Endothelial cell (in vitro differentiated cells): ENCODE measurements at regions not wholly inside any gene's neighbourhood (a gene's known extent, or its start where the extent isn't known, plus 50 kb on each side); places are given as distances from the start of the nearest gene placed in this dataset.

Experiments used
- DNase-seq: peaks from one replicate; pipeline ENCODE4 v3.0.0; 2021; ENCODE audit warnings: low spot score
- H3K27ac Mint-ChIP-seq: one replicate; pipeline ENCODE4 v1.8.0; 2021; ENCODE audit warnings: mixed read lengths, inconsistent platforms; ENCODE audit not compliant: unreplicated experiment
- H3K27me3 Mint-ChIP-seq: one replicate; pipeline ENCODE4 v1.8.0; 2021; ENCODE audit warnings: mild to moderate bottlenecking, moderate library complexity, mixed read lengths, inconsistent platforms; ENCODE audit not compliant: unreplicated experiment
- H3K36me3 Mint-ChIP-seq: one replicate; pipeline ENCODE4 v1.8.0; 2021; ENCODE audit warnings: mild to moderate bottlenecking, low read depth, mixed read lengths, inconsistent platforms; ENCODE audit not compliant: unreplicated experiment
- H3K4me1 Mint-ChIP-seq: one replicate; pipeline ENCODE4 v1.8.0; 2021; ENCODE audit warnings: mild to moderate bottlenecking, mixed read lengths, inconsistent platforms; ENCODE audit not compliant: unreplicated experiment
- H3K4me3 Mint-ChIP-seq: one replicate; pipeline ENCODE4 v1.8.0; 2021; ENCODE audit warnings: mild to moderate bottlenecking, mixed read lengths, inconsistent platforms; ENCODE audit not compliant: unreplicated experiment
- H3K9me3 Mint-ChIP-seq: one replicate; pipeline ENCODE4 v1.8.0; 2021; ENCODE audit warnings: mixed read lengths, inconsistent platforms; ENCODE audit not compliant: unreplicated experiment
- TF ChIP-seq, protein P1 (sequence below): fragments of 200-600 bp; sonication (generic); IDR thresholded peaks from one replicate; pipeline ENCODE4 v1.5.0; 2021; ENCODE audit warnings: antibody characterized with exemption; ENCODE audit not compliant: unreplicated experiment

- Mint-ChIP-seq H3K4me1 (no peaks in the 10 kb centered on the region), H3K27ac (no peak overlapping the region), H3K36me3 (peaks cover 9% of the 10 kb centered on the region), H3K9me3 (no peaks in the 10 kb centered on the region), H3K4me3 (no peak overlapping the region), H3K27me3 (no peaks in the 10 kb centered on the region)
- DNase-seq, result no peak
- TF ChIP-seq, protein P1, sequence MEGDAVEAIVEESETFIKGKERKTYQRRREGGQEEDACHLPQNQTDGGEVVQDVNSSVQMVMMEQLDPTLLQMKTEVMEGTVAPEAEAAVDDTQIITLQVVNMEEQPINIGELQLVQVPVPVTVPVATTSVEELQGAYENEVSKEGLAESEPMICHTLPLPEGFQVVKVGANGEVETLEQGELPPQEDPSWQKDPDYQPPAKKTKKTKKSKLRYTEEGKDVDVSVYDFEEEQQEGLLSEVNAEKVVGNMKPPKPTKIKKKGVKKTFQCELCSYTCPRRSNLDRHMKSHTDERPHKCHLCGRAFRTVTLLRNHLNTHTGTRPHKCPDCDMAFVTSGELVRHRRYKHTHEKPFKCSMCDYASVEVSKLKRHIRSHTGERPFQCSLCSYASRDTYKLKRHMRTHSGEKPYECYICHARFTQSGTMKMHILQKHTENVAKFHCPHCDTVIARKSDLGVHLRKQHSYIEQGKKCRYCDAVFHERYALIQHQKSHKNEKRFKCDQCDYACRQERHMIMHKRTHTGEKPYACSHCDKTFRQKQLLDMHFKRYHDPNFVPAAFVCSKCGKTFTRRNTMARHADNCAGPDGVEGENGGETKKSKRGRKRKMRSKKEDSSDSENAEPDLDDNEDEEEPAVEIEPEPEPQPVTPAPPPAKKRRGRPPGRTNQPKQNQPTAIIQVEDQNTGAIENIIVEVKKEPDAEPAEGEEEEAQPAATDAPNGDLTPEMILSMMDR, result no peak
Measured at GRCh38 chr2:39587168-39587567, 78.5 kb upstream of the TMEM178A start.

- Mint-ChIP-seq H3K4me3 (no peak overlapping the region), H3K9me3 (no peaks in the 10 kb centered on the region), H3K4me1 (no peaks in the 10 kb centered on the region), H3K27me3 (no peaks in the 10 kb centered on the region), H3K27ac (no peak overlapping the region), H3K36me3 (peaks cover 9% of the 10 kb centered on the region)
- TF ChIP-seq, protein P1, result no peak
- no peak for DNase-seq
Measured at GRCh38 chr2:39587641-39588040, 78.1 kb upstream of the TMEM178A start.

DNA sequence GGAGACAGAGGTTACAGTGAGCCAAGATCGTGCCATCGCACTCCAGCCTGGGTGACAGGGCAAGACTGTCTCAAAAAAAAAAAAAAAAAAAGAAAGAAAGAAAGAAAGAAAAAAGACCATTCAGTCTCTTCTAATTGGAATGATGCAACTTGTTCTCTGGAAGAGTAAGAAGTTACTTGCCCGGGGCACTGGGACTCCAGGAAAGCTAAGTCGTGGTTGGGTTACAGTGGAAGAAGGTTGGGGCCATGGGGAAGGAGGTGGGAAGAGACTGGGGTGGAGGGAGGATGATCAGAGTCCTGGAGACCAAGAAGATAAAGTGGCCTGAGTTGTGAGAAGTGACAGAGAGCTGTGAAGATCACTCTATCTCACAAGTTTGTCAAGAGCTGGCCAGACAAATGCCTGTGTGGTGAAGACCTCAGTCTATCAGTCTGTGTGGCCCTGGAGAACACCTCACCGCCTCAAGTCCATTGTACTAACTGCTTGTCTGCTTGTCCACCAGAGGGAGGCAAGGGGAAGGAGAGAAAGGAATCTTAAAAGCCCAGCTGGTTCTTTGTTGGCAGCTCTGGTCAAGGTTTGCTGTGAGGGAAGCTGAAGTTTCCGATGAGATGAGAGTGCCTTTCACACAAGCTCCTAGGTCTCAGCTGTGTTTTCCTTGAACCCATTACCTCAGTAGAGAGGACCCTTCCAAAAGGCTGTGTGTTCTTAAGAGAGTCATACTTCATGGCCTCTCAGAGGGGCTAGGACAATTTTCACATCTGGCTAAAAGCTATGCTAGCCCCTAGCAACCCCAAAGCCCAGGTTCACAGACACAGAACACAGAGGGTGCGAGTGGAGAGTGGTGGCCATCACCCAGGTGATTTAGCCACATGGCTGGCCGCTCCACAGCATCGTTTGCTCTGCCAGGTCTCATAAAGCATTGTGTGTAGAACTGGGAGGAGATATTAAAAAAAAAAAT, 72.0 kb upstream of the TMEM178A start:
- H3K27me3 Mint-ChIP-seq, result no peaks in the 10 kb centered on the region
- peaks cover 5% of the 10 kb centered on the region for H3K4me1 Mint-ChIP-seq
- TF ChIP-seq, protein P1, result no peak
- no peaks in the 10 kb centered on the region for H3K36me3 Mint-ChIP-seq
- DNase-seq, result peak; percentile 37
- H3K27ac Mint-ChIP-seq, result no peak overlapping the region
- H3K9me3 Mint-ChIP-seq, result no peaks in the 10 kb centered on the region
- H3K4me3 Mint-ChIP-seq, result no peak overlapping the region

DNA sequence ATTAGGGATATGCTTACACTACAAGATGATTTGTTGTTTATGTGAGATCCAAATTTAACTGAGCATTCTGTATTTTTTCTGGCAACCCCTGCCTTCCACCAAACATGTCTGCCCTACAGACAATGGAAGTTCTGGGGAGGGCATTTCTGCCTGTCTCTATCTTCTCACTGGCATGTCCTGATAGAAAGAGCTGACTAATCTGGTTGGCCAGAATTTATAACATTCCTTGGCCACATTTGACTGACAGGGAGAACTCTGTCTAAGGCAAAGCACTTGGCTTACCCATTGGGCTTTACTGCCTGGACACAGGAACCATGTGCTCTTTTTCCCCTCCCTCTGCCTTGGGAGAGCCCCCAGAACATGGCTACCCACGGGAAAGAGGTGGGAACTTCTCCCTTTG, 70.6 kb upstream of the TMEM178A start:
- H3K36me3 Mint-ChIP-seq, result no peaks in the 10 kb centered on the region
- H3K4me1 Mint-ChIP-seq, result peaks cover 5% of the 10 kb centered on the region
- H3K9me3 Mint-ChIP-seq, result no peaks in the 10 kb centered on the region
- TF ChIP-seq, protein P1, result no peak
- DNase-seq, result no peak
- H3K27me3 Mint-ChIP-seq, result no peaks in the 10 kb centered on the region
- H3K4me3 Mint-ChIP-seq, result no peak overlapping the region
- H3K27ac Mint-ChIP-seq, result no peak overlapping the region

- H3K27me3 Mint-ChIP-seq, result no peaks in the 10 kb centered on the region
- TF ChIP-seq, protein P1, result no peak
- peaks cover 5% of the 10 kb centered on the region for H3K4me1 Mint-ChIP-seq
- no peak overlapping the region for H3K27ac Mint-ChIP-seq
- no peak overlapping the region for H3K4me3 Mint-ChIP-seq
- H3K9me3 Mint-ChIP-seq, result no peaks in the 10 kb centered on the region
- H3K36me3 Mint-ChIP-seq, result no peaks in the 10 kb centered on the region
- no peak for DNase-seq
Measured at GRCh38 chr2:39597314-39597713, 68.4 kb upstream of the TMEM178A start.
